A549 (cell line): ENCODE measurements at regions not wholly inside any gene's neighbourhood (a gene's known extent, or its start where the extent isn't known, plus 50 kb on each side); places are given as distances from the start of the nearest gene placed in this dataset.

ENCODE experiments used
- ATAC-seq, 2 experiments: fragments of 200-7000 bp in 1 of 2; fragments of >200 bp in 1 of 2; cut with Nextera tagmentation in 1 of 2; cut with Tn5 transposase in 1 of 2; 3 replicates each; pipeline versions ENCODE4 v1.8.0 to v1.9.1; 2018 to 2020; ENCODE audit warnings: mild to moderate bottlenecking in 1 of 2, moderate library complexity in 1 of 2
- CTCF ChIA-PET: fragments of 300-600 bp; sonication (Branson Sonifier 250); formaldehyde crosslinking; extraction: SDS; loops from one replicate; lab custom pipeline; 2021; ENCODE audit warnings: antibody characterized with exemption, inconsistent platforms; lab: Yijun Ruan, JAX
- POLR2A ChIA-PET: fragments of 350-600 bp; formaldehyde crosslinking; extraction: SDS; loops from one replicate; lab custom pipeline; 2021; ENCODE audit warnings: antibody characterized with exemption, inconsistent platforms; lab: Yijun Ruan, JAX
- DNase-seq, 2 experiments: peaks; one replicate each; pipeline versions ENCODE4 v3.0.0 to v3.0.0-alpha.2; 2011 to 2016; ENCODE audit warnings: low read depth in 1 of 2, low spot score in 1 of 2
- FAIRE-seq: peaks from 2 replicates; lab custom pipeline; 2011; peaks lifted over from hg19 to GRCh38; lab: Jason Lieb, UNC
- H3K27ac ChIP-seq, 2 experiments: fragments of >200 bp; sonication (Bioruptor Twin); formaldehyde crosslinking; 3 replicates each; pipeline ENCODE4 v1.5.1; 2016 to 2017
- H3K4me1 ChIP-seq: fragments of >200 bp; sonication (Bioruptor Twin); formaldehyde crosslinking; 3 replicates; pipeline ENCODE4 v1.6.1; 2016
- H3K4me2 ChIP-seq: fragments of >200 bp; sonication (Bioruptor Twin); formaldehyde crosslinking; 3 replicates; pipeline ENCODE4 v1.6.1; 2016
- H3K4me3 ChIP-seq: fragments of >200 bp; sonication (Bioruptor Twin); formaldehyde crosslinking; 3 replicates; pipeline ENCODE4 v1.5.1; 2016
- H3K9me3 ChIP-seq: fragments of >200 bp; sonication (Bioruptor Twin); formaldehyde crosslinking; 3 replicates; pipeline ENCODE4 v1.6.1; 2016
- CBX8 ChIP-seq: fragments of 200-600 bp; sonication (generic); IDR thresholded peaks from 2 replicates; pipeline ENCODE4 v1.6.1; 2016
- CEBPB ChIP-seq, 2 experiments: fragments of >200 bp in 1 of 2; sonication (Bioruptor Twin) in 1 of 2; formaldehyde crosslinking in 1 of 2; IDR thresholded peaks; 2 replicates each; pipeline ENCODE4 v1.6.1; 2012 to 2016
- E2F6 ChIP-seq: IDR thresholded peaks from 2 replicates; pipeline ENCODE4 v1.6.1; 2012; ENCODE audit warnings: low read depth, borderline replicate concordance
- EP300 ChIP-seq, 2 experiments: fragments of >200 bp; sonication (Bioruptor Twin); formaldehyde crosslinking; IDR thresholded peaks; 2 replicates in 1 of 2; 3 replicates in 1 of 2; pipeline ENCODE4 v1.6.1; 2016 to 2017
- ESRRA ChIP-seq: fragments of 150-350 bp; IDR thresholded peaks from 2 replicates; pipeline ENCODE4 v1.6.1; 2014; ENCODE audit warnings: mild to moderate bottlenecking, low read length, borderline replicate concordance
- HDAC2 ChIP-seq: fragments of 200-600 bp; sonication (generic); IDR thresholded peaks from 2 replicates; pipeline ENCODE4 v1.6.1; 2016
- HES2 ChIP-seq: fragments of >200 bp; sonication (Bioruptor Twin); formaldehyde crosslinking; IDR thresholded peaks from 2 replicates; pipeline ENCODE4 v1.6.1; 2016
- HMGXB4 ChIP-seq: fragments of 250-450 bp; sonication (Bioruptor Pico); IDR thresholded peaks from 2 replicates; pipeline ENCODE4 v1.5.0; 2021; ENCODE audit warnings: mild to moderate bottlenecking, moderate library complexity, borderline replicate concordance
- HOXA7 ChIP-seq: fragments of 250-450 bp; sonication (Bioruptor Pico); IDR thresholded peaks from 2 replicates; pipeline ENCODE4 v1.5.0; 2020; ENCODE audit warnings: mild to moderate bottlenecking, moderate library complexity
- HOXB13 ChIP-seq: fragments of 250-450 bp; sonication (Bioruptor Pico); IDR thresholded peaks from 2 replicates; pipeline ENCODE4 v1.5.0; 2020; ENCODE audit warnings: low read depth, mild to moderate bottlenecking, moderate library complexity
- HOXB5 ChIP-seq: fragments of 250-450 bp; sonication (Bioruptor Pico); IDR thresholded peaks from 2 replicates; pipeline ENCODE4 v1.5.0; 2020; ENCODE audit warnings: mild to moderate bottlenecking, moderate library complexity
- JUNB ChIP-seq: fragments of >200 bp; sonication (Bioruptor Twin); formaldehyde crosslinking; IDR thresholded peaks from 2 replicates; pipeline ENCODE4 v1.6.1; 2016
- KDM5A ChIP-seq: fragments of 200-600 bp; sonication (generic); IDR thresholded peaks from 2 replicates; pipeline ENCODE4 v1.6.1; 2016; ENCODE audit warnings: antibody characterized with exemption, mild to moderate bottlenecking
- MAX ChIP-seq: IDR thresholded peaks from 2 replicates; pipeline ENCODE4 v1.6.1; 2012
- NFE2L2 ChIP-seq: fragments of 150-350 bp; conservative IDR thresholded peaks from 2 replicates; pipeline ENCODE4 v1.6.1; 2014; ENCODE audit warnings: low read length
- NPAS2 ChIP-seq: fragments of 250-450 bp; sonication (Bioruptor Pico); IDR thresholded peaks from 2 replicates; pipeline ENCODE4 v1.8.0; 2022; ENCODE audit warnings: mild to moderate bottlenecking, moderate library complexity, borderline replicate concordance
- POLR2AphosphoS2 ChIP-seq: conservative IDR thresholded peaks from 2 replicates; pipeline ENCODE4 v1.6.1; 2012; ENCODE audit warnings: low read length, improper control_type of control experiment, inconsistent platforms
- RAD21 ChIP-seq, 2 experiments: fragments of >200 bp in 1 of 2; sonication (Bioruptor Twin) in 1 of 2; formaldehyde crosslinking in 1 of 2; IDR thresholded peaks in 1 of 2; conservative IDR thresholded peaks in 1 of 2; 2 replicates in 1 of 2; 3 replicates in 1 of 2; pipeline ENCODE4 v1.6.1; 2012 to 2018; ENCODE audit warnings: inconsistent platforms in 1 of 2
- RCOR1 ChIP-seq: fragments of 150-350 bp; IDR thresholded peaks from 2 replicates; pipeline ENCODE4 v1.6.1; 2014; ENCODE audit warnings: antibody characterized with exemption, low read length, low read depth
- REST ChIP-seq: fragments of 200-600 bp; sonication (generic); IDR thresholded peaks from 2 replicates; pipeline ENCODE4 v1.6.1; 2016; ENCODE audit warnings: antibody characterized with exemption, mild to moderate bottlenecking, moderate library complexity
- ZFP36 ChIP-seq: fragments of 450-650 bp; IDR thresholded peaks from 2 replicates; pipeline ENCODE4 v1.6.1; 2014; ENCODE audit warnings: borderline replicate concordance; ENCODE audit not compliant: partially characterized antibody
- ZSCAN20 ChIP-seq: fragments of 250-450 bp; sonication (Bioruptor Pico); IDR thresholded peaks from 2 replicates; pipeline ENCODE4 v1.8.0; 2022; ENCODE audit warnings: mild to moderate bottlenecking, moderate library complexity
- WGBS: methylation state at CpG from one replicate; pipeline ENCODE4 v1.1.6; 2017; ENCODE audit errors: missing lambda C conversion rate; 5-methylcytosine and 5-hydroxymethylcytosine counted together

- CTCF ChIA-PET: no interaction called here
- no peaks in the 10 kb centered on the region for H3K9me3 ChIP-seq
- TF ChIP-seq ESRRA (no peak), KDM5A (no peak), JUNB (no peak), HDAC2 (no peak), E2F6 (no peak)
- 4% methylated on average over 1 of the region's 1 CpG for WGBS
- FAIRE-seq (no peak), DNase-seq (no peak), ATAC-seq (no peak)
- no peak overlapping the region for H3K27ac ChIP-seq
- H3K4me3 ChIP-seq: no peak overlapping the region
- no peak overlapping the region for H3K4me2 ChIP-seq
- POLR2A ChIA-PET: no interaction called here
- H3K4me1 ChIP-seq: no peaks in the 10 kb centered on the region
Measured at GRCh38 chr11:90836031-90836430, 613.2 kb upstream of the CHORDC1 start.

GRCh38 chr11:90823446-90823845, 600.6 kb upstream of the CHORDC1 start:
- no peak for TF ChIP-seq POLR2AphosphoS2
- no peak for TF ChIP-seq REST
- TF ChIP-seq ZSCAN20 (CRISPR knock-in tag): no peak
- TF ChIP-seq HES2: no peak
- TF ChIP-seq ZFP36: no peak
- no peak for TF ChIP-seq RAD21 (conservative IDR thresholded peaks at IDR 0.05 in 1 of 2, IDR thresholded peaks at IDR 0.05 in 1 of 2)
- TF ChIP-seq RCOR1: no peak
- no peak for TF ChIP-seq MAX
- no peak for TF ChIP-seq CEBPB (IDR thresholded peaks at IDR 0.05)
- no peak for TF ChIP-seq HMGXB4
- TF ChIP-seq NFE2L2: no peak
- TF ChIP-seq EP300 (IDR thresholded peaks at IDR 0.05): no peak
- TF ChIP-seq HOXB5 (CRISPR knock-in tag): no peak
- TF ChIP-seq NPAS2 (CRISPR knock-in tag): no peak
- no peak for TF ChIP-seq HOXB13 (CRISPR knock-in tag)
- no peak for TF ChIP-seq HOXA7 (CRISPR knock-in tag)
- TF ChIP-seq CBX8: no peak
- ATAC-seq (no peak), FAIRE-seq (no peak), DNase-seq (no peak)
- no peaks in the 10 kb centered on the region for H3K9me3 ChIP-seq
- no peak overlapping the region for H3K27ac ChIP-seq
- CTCF ChIA-PET: no interaction called here
- no peak overlapping the region for H3K4me3 ChIP-seq
- POLR2A ChIA-PET: no interaction called here
- H3K4me1 ChIP-seq: no peaks in the 10 kb centered on the region
- WGBS: 36% methylated on average over 4 of the region's 4 CpGs
- H3K4me2 ChIP-seq: no peak overlapping the region
